SK-MEL-5 (cell line): ENCODE measurements at regions not wholly inside any gene's neighbourhood (a gene's known extent, or its start where the extent isn't known, plus 50 kb on each side); places are given as distances from the start of the nearest gene placed in this dataset.
A peak's percentile ranks its signal among the peaks of the same experiment; 100 is the strongest.

ENCODE experiments used
- DNase-seq: peaks from one replicate; pipeline ENCODE4 v3.0.0-alpha.2; 2016; ENCODE audit warnings: low read depth, low spot score
- in situ Hi-C: cut with HindIII; loops from 2 replicates; pipeline ENCODE4 v1.10.0; 2016; ENCODE audit warnings: low sequenced_read_pairs, high pct_unique_total_duplicates, low pct_unique_long_range_greater_than_20kb

GRCh38 chr11:128375961-128376360, 211.4 kb downstream of the ETS1 start:
- no peak for DNase-seq
- in situ Hi-C loops: no loop called here

- DNase-seq: no peak
- in situ Hi-C loops: no loop called here
These were observed 213.3 kb downstream of the ETS1 start for GRCh38 chr11:128374026-128374425.

GRCh38 chr11:128372977-128373376, 214.4 kb downstream of the ETS1 start:
- in situ Hi-C loops: no loop called here
- no peak for DNase-seq

- no peak for DNase-seq
- in situ Hi-C loops: no loop called here
These were observed 219.8 kb downstream of the ETS1 start for GRCh38 chr11:128367573-128367972.

- in situ Hi-C loops: no loop called here
- DNase-seq: peak; percentile 13
These were observed 222.3 kb downstream of the ETS1 start for GRCh38 chr11:128365044-128365443.

GRCh38 chr11:128361451-128362020, 225.8 kb downstream of the ETS1 start:
- no peak for DNase-seq
- in situ Hi-C loops: no loop called here

- in situ Hi-C loops: no loop called here
- no peak for DNase-seq
These were observed 227.8 kb downstream of the ETS1 start for GRCh38 chr11:128359515-128359914.

GRCh38 chr11:128357073-128357472, 230.3 kb downstream of the ETS1 start:
- no peak for DNase-seq
- in situ Hi-C loops: no loop called here

- in situ Hi-C loops: no loop called here
- no peak for DNase-seq
These were observed 231.8 kb downstream of the ETS1 start for GRCh38 chr11:128355558-128355957.

GRCh38 chr11:128354476-128354875, 232.9 kb downstream of the ETS1 start:
- no peak for DNase-seq

GRCh38 chr11:128351168-128351567, 236.2 kb downstream of the ETS1 start:
- DNase-seq: no peak
- in situ Hi-C loops: no loop called here

More at GRCh38 chr11:128354476-128354875, 232.9 kb downstream of the ETS1 start:
- in situ Hi-C loops: no loop called here

GRCh38 chr11:128349650-128350299, 237.6 kb downstream of the ETS1 start:
- DNase-seq: no peak
- in situ Hi-C loops: no loop called here

- in situ Hi-C loops: no loop called here
- no peak for DNase-seq
These were observed 240.6 kb downstream of the ETS1 start for GRCh38 chr11:128346804-128347203.

- DNase-seq: no peak
- in situ Hi-C loops: no loop called here
These were observed 242.0 kb downstream of the ETS1 start for GRCh38 chr11:128345316-128345715.

- in situ Hi-C loops: no loop called here
- DNase-seq: no peak
These were observed 243.5 kb downstream of the ETS1 start for GRCh38 chr11:128343870-128344269.

GRCh38 chr11:128343135-128343514, 244.2 kb downstream of the ETS1 start:
- no peak for DNase-seq
- in situ Hi-C loops: no loop called here

GRCh38 chr11:128342511-128343134, 244.7 kb downstream of the ETS1 start:
- in situ Hi-C loops: no loop called here
- DNase-seq: no peak

GRCh38 chr11:128341280-128342248, 245.8 kb downstream of the ETS1 start:
- no peak for DNase-seq
- in situ Hi-C loops: no loop called here
